NCI-H69 (cell line): ENCODE measurements at regions not wholly inside any gene's neighbourhood (a gene's known extent, or its start where the extent isn't known, plus 50 kb on each side); places are given as distances from the start of the nearest gene placed in this dataset.
A peak's percentile ranks its signal among the peaks of the same experiment; 100 is the strongest.

Experiments
- DNase-seq: peaks from one replicate; lab custom pipeline; 2025; lab: John Stamatoyannopoulos, UW

DNA sequence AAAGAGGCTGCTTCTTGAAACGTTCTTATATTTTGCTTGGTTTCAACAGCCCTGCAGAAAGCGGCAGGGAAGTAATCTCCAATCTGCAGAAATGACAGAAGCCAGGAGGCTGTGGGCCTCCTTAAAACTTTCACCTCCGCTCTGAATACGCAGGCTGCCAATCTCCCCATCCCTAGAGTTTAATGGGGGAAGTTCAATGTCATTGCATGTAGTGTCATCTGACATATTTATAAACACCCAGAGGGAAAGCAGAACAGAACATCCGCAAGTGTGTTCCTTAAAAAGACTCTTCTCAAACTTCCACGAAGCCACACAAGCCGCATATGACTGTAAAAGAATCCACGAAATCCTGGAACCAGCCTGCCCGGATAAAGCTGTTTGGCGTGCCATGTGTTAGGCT, 148.8 kb upstream of the TBL1X start:
- no peak for DNase-seq

DNA sequence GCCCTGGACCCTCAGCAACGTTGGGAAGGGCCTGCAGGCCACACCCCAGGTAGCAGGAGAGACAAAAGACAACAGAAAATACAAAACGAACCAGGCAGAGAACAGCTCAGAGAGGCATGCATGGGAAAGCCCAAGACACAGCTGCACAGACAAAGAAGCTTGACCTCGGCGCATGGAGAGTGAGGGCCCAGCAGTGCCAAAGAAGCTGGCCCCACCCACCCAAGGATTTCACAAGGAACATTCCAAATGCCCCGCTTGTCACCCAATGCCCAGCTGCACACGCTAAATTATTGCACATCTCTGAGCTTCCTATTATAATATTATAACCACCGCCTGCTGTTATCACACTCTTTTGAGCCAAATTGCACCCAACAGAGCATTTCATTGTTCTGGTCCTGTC, 147.7 kb upstream of the TBL1X start:
- DNase-seq: no peak

DNA sequence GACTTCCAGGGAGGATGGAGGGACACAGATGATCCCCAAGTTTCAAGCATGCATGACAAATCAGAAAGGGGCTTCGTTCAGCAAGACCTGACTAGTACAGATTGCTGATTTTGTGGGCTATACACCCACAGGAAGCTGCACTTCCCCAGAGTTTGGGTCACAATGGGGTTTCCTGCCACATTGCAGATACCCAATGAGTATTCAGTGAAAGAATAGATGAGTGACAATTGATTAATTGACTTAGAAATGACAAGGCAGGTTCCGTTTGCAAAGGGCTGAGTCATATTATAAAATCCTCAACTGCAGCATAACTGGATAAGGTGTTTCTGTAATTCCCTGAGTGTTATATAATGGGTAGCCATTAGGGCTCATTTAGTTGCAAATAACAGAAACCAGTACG, 146.6 kb upstream of the TBL1X start:
- DNase-seq: no peak

DNA sequence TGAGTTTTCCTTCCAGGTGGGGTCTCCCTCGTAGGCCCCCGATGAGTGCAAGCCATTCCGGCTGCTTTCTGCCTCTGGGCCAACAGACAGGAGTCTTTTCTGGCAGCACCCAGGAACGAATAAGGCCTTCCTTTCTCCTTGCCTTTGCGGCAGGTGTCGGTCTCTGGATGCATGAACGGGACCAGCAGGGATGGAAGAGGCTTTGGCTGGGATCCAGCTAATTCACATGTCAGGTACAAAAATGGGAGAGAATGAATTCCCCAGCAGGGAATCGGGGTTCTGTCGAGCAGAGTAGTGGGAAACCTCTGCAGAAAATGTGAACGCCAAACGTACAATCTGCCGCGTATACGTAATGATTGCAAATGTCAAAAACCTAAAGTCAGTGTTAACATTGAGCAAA, 146.1 kb upstream of the TBL1X start:
- peak; percentile 67 for DNase-seq

DNA sequence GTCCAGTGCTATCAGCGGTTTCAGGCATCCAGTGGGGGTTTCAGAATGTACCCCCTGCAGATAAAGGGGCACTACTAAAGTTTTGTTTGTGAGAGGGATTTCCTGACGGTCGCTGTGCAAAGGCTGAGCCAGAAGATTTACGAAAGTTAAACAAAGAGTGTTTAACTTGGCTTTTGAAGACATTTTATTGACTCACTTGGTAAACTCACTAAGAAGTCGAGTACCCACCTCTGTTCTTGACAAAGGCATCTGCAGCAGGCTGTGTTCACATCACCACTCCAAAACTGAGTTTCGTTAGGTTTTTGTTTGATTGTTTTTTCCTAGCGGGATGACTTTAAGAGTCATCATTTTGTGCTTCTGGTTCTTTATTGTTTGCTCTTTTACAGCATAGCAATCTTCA, 143.9 kb upstream of the TBL1X start:
- no peak for DNase-seq

DNA sequence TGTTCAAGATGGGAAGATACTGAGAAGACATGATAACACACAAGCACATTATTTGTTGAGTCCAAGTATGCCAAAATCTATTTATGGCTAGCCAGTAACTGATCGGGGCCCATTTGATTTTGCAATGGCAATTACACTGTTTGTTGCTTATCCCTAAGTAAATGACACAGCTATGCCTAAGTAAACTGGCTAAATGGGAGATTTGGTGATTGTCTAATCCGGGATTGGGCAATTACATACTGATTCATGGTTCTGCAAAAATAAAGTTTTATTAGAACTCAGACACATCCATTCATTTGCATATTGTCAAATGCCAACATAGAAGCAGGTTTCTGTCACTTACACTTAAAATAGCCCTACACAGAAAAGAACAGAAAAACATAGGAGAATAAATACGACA, 140.2 kb upstream of the TBL1X start:
- no peak for DNase-seq

DNA sequence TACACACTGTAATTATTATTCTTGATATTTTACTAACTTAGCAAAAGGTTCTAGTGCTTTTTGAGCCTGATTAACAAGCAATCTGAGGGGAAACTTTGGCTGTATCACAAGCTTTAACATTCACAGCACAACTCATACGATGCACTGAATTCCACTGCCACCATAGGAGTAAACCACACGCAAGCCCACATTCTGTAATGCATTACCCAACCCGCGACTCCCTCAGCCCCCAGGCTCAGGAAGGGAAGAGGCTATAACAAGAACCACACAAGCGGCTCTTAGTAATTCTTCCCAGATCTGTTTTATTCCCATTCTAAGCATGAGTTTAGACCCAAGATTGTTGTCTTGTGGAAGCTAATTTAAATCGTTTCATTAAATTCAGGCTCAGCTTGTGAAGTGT, 138.5 kb upstream of the TBL1X start:
- DNase-seq: no peak

DNA sequence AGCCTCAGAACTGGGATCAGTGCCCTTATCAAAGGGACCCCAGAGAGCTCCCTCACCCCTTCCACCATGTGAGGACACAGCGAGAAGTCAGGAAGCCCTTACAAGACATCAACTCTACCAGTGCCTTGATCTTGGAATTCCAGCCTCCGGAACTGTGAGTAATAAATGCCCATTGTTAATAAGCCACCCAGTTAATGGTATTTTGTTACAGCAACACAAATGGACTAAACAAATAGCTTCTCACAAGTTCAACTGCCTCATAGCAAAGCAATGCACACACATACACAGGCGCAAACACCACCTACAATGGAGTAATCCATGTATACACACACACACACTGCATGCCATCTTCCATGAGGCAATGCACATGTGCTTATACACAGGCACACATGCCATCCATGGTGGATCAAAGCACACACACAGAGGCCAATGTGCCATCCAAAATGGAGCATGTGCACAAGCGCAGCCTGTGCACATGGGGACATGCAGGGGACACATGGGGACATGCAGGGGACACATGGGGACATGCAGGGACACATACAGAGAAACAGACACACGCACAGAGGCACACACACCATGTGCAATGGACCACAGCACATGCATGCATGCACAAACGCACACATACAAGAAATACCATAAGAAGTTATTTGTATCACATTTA, 137.6 kb upstream of the TBL1X start:
- DNase-seq: no peak

DNA sequence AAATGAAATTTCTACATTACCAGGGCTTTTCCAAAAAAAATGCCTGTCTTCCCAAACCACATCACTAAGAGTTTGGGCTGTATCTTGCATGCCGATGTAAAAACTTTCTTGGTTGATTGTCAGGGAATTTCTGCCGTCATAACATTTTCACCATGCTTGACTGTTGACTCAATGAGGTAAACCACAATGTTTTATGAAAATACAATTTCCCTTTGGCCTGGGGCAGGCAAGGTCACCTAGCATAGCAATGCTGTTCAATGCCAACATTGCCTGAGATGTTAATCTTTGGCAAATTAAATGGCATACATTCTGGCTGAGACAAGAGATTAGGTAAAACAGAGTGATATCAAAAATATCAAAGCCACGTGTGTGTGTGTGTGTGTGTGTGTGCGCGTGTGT, 137.1 kb upstream of the TBL1X start:
- no peak for DNase-seq

DNA sequence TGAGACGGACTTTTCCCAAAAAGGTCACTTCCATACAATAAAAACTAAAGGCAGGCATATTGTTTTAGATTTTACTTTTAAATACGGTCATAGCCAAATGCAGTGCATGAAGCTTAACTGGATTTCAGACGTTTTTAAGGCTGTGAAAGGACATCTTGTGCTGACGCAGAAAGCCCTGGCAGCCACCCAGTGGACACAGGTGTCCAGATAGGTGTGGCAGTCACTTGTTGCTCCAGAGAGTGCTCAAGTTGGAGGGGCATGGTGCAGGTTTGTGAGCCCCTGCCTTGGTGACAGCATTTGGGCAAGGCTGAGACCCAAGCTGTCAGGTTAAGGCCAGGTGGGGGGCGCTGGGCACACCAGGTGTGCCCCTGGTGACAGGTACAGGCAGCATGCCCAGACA, 135.8 kb upstream of the TBL1X start:
- DNase-seq: no peak

DNA sequence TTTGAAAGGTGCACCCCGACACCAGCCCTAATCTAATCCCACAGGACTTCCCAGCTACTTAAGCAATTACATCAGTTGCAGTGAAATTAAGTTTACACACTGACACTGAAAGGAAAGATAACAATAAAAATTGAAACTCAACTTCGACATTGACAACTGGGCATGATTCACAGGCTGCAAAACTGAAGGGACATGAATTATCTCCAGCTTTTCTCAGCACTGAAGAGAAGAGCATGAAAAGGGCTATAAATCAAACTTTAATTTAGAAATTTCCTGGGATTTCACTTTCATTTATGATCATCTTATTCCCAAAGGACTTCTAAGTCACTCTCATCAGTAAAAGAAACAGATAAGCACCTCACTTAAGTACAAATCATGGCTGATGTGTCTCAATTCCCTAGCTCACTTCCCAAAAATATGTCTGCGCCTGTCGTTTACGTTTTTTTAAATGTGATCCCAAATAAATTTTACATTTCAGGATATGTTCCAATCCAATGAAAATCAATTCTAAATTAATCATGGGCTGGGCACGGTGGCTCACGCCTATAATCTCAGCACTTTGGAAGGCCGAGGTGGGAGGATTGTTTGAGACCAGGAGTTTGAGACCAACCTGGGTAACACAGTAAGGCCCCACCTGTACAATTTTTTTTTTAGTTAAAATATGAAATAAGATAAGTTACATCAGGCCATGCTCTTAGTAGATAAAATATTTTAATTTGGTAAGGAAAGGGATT, 134.4 kb upstream of the TBL1X start:
- DNase-seq: no peak

DNA sequence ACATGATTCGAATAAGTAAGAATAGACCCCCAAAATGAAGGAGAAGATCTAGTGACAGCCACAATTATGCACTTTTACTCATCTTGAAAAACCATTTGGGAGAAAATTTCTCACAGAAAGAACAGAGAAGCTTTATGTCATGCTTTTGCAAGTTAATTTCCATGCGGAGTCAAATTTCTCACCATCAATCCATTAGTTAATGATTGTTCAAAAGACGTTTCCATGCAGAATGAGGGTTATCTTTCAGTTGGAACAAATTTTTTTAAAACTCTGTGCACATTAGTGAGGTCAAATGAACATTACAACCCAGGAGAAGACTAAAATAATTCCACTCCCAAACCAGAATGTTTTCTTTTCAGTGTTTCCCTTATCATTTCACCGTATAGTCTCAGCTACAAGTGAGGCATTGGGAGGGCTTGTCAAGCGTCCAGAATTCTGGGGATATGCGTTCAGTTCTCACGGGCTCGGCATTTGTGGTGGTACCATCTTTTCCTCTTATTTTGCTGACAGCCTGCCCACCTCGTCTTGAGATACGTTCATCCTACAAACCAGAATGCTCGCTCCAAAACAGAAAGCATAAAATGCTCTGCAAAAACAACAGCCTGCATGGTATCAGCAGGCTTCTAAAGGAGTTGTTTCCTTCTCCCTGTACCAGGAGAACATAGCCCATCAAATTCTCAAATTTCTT, 130.8 kb upstream of the TBL1X start:
- DNase-seq: no peak

DNA sequence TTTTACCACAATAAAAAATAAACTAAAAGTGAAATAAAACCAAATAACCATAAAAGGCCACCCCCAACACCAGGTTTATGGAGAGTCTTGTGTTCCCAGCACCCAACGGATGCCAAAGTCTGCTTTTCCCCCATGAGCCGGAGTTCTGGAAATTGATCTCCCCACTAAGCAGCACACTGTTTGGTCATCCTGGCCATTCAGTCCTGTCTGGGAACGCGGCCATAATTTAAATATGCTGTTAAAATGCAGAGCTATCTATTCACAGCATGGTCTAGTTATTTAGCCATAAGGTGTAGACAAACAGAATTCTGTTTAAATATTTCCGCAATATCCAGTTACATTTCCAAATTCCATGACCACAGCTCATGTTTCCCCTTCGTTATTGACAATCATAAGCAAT, 129.6 kb upstream of the TBL1X start:
- DNase-seq: no peak

DNA sequence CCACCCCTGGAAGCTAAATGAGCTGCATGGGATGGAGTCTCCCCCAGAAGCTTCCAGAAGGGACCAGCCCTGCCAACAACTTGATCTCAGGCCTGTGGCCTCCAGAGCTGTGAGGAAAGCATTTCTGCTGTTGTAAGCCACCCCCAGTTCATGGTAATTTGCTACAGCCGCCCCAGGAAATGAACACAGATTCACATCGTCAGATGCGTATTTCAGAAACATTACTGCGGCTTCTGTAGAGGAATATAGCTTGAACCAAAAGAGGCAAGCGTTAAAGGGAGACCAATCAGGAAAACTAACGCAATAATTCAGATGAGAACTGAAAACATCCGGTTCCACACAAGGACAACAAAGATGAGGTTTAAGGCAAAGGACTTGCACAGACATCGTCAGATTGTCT, 128.4 kb upstream of the TBL1X start:
- no peak for DNase-seq

DNA sequence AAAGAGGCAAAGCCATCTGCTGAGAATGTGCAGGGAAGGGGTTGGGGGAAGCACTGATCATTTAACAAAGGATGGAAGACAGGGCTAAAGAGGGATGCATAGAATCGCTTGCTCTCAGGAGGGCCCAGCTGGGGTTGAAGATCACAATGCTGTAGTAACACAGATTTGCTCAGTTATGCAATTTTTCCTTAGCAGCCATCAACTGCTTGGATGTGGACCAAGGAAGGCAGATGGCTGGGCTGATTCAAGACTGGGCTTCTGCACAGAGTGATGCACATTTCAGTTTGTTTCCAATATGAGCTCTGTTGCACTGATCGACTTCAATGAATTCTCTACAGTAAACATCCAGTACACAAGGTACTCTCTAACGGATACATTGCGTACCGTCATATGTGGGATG, 127.8 kb upstream of the TBL1X start:
- DNase-seq: peak; percentile 36

DNA sequence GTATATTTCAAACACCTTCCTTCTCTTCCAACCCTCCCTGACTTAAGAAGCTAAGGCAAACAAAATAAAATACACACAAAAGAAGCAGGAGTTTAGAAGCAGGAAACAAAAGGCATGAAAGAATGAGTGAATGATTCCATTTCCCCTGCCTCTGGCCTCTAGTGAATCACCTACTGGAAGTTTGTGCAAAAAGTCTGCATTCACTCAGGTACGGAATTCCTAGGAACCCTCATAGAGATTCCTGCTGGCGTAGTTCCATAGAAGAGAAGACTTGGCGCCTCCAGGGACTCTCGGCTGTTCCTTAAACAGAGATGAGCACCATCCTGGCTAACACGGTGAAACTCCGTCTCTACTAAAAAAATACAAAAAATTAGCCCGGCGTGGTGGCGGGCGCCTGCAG, 125.9 kb upstream of the TBL1X start:
- no peak for DNase-seq

DNA sequence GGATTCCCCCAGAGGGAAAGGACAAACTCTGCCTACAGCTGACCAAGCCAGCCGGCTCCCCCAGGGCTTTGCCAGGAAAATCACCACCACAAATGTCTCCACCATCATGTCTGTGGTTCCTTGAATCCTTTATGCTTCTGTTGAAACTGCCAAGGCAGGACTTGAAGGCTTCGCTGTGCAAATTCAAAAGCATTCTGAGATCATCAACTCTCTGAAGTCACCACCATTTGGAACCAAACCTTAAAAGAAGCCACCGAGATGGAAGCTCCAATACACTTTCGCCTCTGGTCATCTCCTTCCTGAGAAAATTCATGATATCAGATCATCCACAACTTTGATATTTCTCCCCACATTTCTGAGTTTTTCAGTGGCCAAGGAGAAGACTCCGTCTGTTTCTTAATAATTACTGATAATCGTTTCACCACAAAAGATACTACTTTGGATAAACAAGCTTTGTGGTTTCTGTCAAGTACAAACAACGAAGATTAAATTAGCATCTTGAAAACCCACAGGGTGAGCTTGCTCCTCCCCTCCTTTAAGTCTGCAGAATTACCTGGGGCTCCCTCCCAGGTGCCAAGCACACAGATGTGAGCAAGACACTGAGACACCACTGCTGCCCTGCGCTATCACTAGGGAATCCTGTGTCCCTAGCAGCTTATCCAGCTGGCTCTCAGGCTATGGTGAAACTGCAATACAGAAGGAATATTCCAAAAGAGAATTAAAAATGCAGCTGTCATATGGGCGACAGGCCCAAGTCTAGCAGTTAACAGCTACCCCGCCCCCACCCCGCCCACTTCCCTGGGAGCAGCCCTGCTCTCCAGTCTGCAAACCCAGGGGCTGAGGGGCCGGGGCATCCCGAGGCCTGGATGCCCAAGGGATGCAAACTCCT, 125.0 kb upstream of the TBL1X start:
- peak; percentile 28 for DNase-seq

DNA sequence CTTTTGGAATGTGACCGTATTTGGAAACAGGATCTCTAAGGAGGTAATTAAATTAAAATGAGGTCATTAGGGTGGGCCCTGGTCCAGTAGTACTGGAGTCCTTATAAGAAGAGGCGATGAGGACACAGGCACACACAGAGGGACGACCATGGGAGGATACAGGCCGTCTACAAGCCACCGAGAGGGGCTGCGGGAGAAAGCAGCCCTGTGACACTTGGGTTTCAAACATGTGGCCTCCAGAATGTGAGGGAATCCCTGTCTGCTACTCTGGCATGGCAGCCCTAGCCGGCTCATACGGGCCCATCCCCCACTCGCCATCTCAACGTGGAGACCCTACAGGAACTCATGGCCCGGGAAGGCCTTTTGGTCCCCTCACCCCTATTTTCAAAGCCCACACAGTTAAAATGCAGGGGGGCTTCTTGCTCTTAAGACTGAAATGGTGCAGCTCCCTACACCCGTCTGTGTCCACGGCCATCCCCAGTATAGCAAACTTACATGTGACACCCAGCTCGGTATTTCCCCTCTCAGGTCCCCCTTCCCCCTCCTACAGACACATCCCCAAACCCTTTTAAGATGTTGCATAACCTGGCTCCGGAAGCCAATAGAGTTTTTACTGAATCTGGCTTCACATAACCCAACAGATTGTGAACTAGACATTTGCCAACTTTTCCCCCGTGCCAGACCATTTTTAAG, 124.1 kb upstream of the TBL1X start:
- peak; percentile 13 for DNase-seq

DNA sequence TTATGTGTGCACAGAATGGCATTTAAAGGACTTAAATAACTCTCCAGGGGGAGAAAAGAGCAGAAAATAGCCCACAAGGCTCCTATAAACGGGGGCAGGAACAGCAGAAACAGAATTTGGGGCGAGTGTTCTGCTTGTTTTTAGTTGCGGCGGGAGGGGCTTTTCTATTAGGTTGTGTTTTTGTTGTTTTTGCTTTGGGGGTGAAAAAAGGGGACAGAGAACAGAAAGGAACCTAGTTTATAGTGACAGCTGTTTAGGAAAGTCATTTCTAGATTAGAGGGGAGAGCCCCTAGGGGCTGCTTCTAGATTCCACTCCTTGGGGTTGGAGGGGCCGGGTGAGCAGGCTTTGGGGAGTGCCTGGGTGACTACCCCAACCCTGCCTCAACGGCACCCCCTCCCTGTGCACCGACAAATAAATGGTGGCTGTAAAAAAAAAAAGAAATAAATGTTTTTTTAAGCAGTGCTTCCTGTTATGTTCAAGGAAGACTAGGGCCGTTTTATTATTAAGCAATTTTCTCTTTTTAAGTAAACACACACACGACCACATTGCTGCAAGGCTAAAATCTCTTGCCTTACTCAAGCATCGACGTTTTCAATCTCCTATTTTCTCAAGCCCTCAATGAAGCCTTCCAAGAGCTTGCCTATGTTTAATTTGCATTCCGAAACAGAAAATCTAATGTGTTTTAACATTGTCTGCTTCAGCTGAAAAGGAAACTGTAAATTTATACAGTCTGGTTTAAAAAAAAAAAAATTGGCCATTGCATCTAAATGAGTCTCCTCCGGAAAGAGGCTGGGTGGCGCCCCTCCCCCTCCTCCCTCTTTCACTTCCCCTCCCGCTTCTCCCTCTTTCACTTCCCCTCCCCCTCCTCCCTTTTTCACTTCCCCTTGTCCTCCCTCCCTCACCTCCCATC, 123.3 kb upstream of the TBL1X start:
- peak; percentile 77 for DNase-seq

DNA sequence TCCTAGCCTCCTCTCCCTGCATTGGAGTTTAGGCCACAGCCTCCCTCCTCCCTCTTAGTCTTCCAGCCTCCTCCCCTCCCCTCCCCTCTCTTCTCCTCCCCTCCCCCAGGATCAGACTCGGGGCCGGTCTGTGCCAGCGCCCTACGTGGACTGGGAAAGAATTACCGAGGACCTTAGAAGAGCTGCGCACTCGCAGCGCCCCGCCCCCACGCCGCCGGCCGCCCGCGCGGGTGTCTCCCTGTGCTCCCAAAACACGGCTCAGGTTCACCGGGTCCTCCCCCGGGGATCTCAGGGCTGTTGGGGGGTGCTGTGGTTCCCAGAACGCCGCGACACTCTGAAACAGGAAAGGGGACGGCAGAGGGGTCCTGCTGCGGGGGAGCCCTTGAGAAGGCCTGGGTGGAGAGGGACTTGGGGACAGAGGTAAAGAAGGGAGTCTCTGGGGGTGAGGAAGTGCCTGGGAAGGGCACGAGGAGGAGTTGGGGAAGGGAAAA, 122.3 kb upstream of the TBL1X start:
- DNase-seq: peak; percentile 95

DNA sequence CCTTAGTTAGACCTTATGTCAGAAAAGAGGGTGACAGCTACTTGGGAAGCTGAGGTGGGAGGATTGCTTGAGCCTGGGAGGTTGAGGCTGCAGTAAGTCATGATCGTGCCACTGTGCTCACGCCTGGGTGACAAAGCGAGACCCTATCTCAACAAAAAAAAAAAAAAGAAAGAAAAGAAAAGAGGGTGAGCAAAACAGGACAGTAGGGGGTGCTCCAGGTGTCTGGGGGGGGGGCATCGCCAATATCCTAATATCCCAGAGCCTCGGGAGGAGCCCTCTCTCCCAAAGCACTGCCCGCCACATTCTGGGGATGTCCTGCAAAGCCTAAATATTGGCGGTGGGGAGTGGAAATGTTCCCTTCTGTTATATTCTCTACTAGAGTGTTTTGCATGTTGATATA, 120.9 kb upstream of the TBL1X start:
- no peak for DNase-seq
